ENCODE measurements at regions not wholly inside any gene's neighbourhood (a gene's known extent, or its start where the extent isn't known, plus 50 kb on each side); places are given as distances from the start of the nearest gene placed in this dataset.

GRCh38 chr11:82268627-82269026 lies 465.0 kb downstream of the FAM181B start:
- Histone ChIP-seq H3K4me3 (no peak overlapping the region), H3K4me1 (no peaks in the 10 kb centered on the region), H3K4me2 (no peak overlapping the region), H3K27me3 (no peaks in the 10 kb centered on the region), H4K20me1 (no peaks in the 10 kb centered on the region), H3K9me3 (replicated peaks in 1 of 11) (no peaks in the 10 kb centered on the region), H3K9ac (no peak overlapping the region), H3K27ac (no peak overlapping the region), H3K36me3 (no peaks in the 10 kb centered on the region)
- no peak for TF ChIP-seq Cebpa-rat (IDR thresholded peaks at IDR 0.05)

- Histone ChIP-seq H3K4me1 (no peaks in the 10 kb centered on the region), H4K20me1 (no peaks in the 10 kb centered on the region), H3K27ac (no peak overlapping the region), H3K4me3 (no peak overlapping the region), H3K9me3 (replicated peaks in 1 of 11) (no peaks in the 10 kb centered on the region), H3K27me3 (no peaks in the 10 kb centered on the region), H3K4me2 (no peak overlapping the region), H3K9ac (no peak overlapping the region), H3K36me3 (no peaks in the 10 kb centered on the region)
- no peak for TF ChIP-seq Cebpa-rat (IDR thresholded peaks at IDR 0.05)
These were observed 466.5 kb downstream of the FAM181B start for GRCh38 chr11:82267186-82267585.

GRCh38 chr11:82261367-82261766 lies 472.3 kb downstream of the FAM181B start:
- H3K9me3 ChIP-seq (replicated peaks in 1 of 11) = no peaks in the 10 kb centered on the region
- H3K4me2 ChIP-seq = no peak overlapping the region
- TF ChIP-seq Cebpa-rat (IDR thresholded peaks at IDR 0.05) = no peak

GRCh38 chr11:82250047-82250446 lies 483.6 kb downstream of the FAM181B start:
- H3K27me3 ChIP-seq = no peaks in the 10 kb centered on the region
- TF ChIP-seq Cebpa-rat (IDR thresholded peaks at IDR 0.05) = no peak
- peaks cover 0 to 12% (median 4%) of the 10 kb centered on the region in 10 experiments; a peak in 11 of 20 replicates for H3K4me1 ChIP-seq
- no peak overlapping the region for H3K27ac ChIP-seq
- no peaks in the 10 kb centered on the region for H3K36me3 ChIP-seq
- no peak overlapping the region for H3K4me2 ChIP-seq
- no peaks in the 10 kb centered on the region for H4K20me1 ChIP-seq
- H3K4me3 ChIP-seq = no peak overlapping the region
- H3K9ac ChIP-seq = no peak overlapping the region
- no peaks in the 10 kb centered on the region for H3K9me3 ChIP-seq (replicated peaks in 1 of 11)

More at GRCh38 chr11:82261367-82261766, 472.3 kb downstream of the FAM181B start:
- Histone ChIP-seq H4K20me1 (no peaks in the 10 kb centered on the region), H3K36me3 (no peaks in the 10 kb centered on the region), H3K4me1 (peaks cover 0 to 4% (median 0%) of the 10 kb centered on the region in 10 experiments; a peak in 1 of 20 replicates), H3K9ac (no peak overlapping the region), H3K4me3 (no peak overlapping the region), H3K27ac (no peak overlapping the region), H3K27me3 (no peaks in the 10 kb centered on the region)

GRCh38 chr11:82246926-82247325 lies 486.7 kb downstream of the FAM181B start:
- Histone ChIP-seq H3K4me2 (no peak overlapping the region), H3K4me3 (no peak overlapping the region), H3K36me3 (no peaks in the 10 kb centered on the region), H3K9me3 (replicated peaks in 1 of 11) (peaks cover 0 to 5% (median 0%) of the 10 kb centered on the region in 11 experiments; a peak in 1 of 22 replicates), H4K20me1 (no peaks in the 10 kb centered on the region), H3K27ac (0 out of 22 replicates have a peak overlapping the region, but pooled peaks of 1 of the 11 experiments have one; percentile 33), H3K27me3 (no peaks in the 10 kb centered on the region), H3K4me1 (peaks cover 0 to 27% (median 10%) of the 10 kb centered on the region in 10 experiments; a peak in 13 of 20 replicates), H3K9ac (no peak overlapping the region)
- no peak for TF ChIP-seq Cebpa-rat (IDR thresholded peaks at IDR 0.05)

- Histone ChIP-seq H3K4me3 (no peak overlapping the region), H3K4me2 (no peak overlapping the region), H3K36me3 (no peaks in the 10 kb centered on the region), H4K20me1 (no peaks in the 10 kb centered on the region), H3K9me3 (replicated peaks in 1 of 11) (peaks cover 0 to 14% (median 0%) of the 10 kb centered on the region in 11 experiments; a peak in 4 of 22 replicates), H3K27ac (no peak overlapping the region), H3K4me1 (peaks cover 0 to 25% (median 7%) of the 10 kb centered on the region in 10 experiments; a peak in 11 of 20 replicates), H3K27me3 (no peaks in the 10 kb centered on the region), H3K9ac (no peak overlapping the region)
- no peak for TF ChIP-seq Cebpa-rat (IDR thresholded peaks at IDR 0.05)
These were observed 494.2 kb downstream of the FAM181B start for GRCh38 chr11:82239498-82239897.

- peaks cover 0 to 21% (median 4%) of the 10 kb centered on the region in 10 experiments; a peak in 7 of 20 replicates for H3K4me1 ChIP-seq
- H3K4me2 ChIP-seq = no peak overlapping the region
- H3K27me3 ChIP-seq = no peaks in the 10 kb centered on the region
- peaks cover 0 to 10% (median 0%) of the 10 kb centered on the region in 11 experiments; a peak in 4 of 22 replicates for H3K9me3 ChIP-seq (replicated peaks in 1 of 11)
- no peaks in the 10 kb centered on the region for H4K20me1 ChIP-seq
- no peak overlapping the region for H3K27ac ChIP-seq
- TF ChIP-seq Cebpa-rat (IDR thresholded peaks at IDR 0.05) = no peak
- no peak overlapping the region for H3K4me3 ChIP-seq
- no peak overlapping the region for H3K9ac ChIP-seq
- H3K36me3 ChIP-seq = no peaks in the 10 kb centered on the region
These were observed 499.4 kb downstream of the FAM181B start for GRCh38 chr11:82234256-82234655.

- H4K20me1 ChIP-seq = no peaks in the 10 kb centered on the region
- TF ChIP-seq Cebpa-rat (IDR thresholded peaks at IDR 0.05) = no peak
- peaks cover 0 to 4% (median 0%) of the 10 kb centered on the region in 11 experiments; a peak in 4 of 22 replicates for H3K9me3 ChIP-seq (replicated peaks in 1 of 11)
- H3K9ac ChIP-seq = no peak overlapping the region
- no peaks in the 10 kb centered on the region for H3K36me3 ChIP-seq
- H3K4me2 ChIP-seq = no peak overlapping the region
- peaks cover 0 to 21% (median 4%) of the 10 kb centered on the region in 10 experiments; a peak in 7 of 20 replicates for H3K4me1 ChIP-seq
- no peak overlapping the region for H3K27ac ChIP-seq
- no peak overlapping the region for H3K4me3 ChIP-seq
- no peaks in the 10 kb centered on the region for H3K27me3 ChIP-seq
These were observed 500.5 kb downstream of the FAM181B start for GRCh38 chr11:82233201-82233600.

GRCh38 chr11:82229341-82229740 lies 504.3 kb downstream of the FAM181B start:
- Histone ChIP-seq H3K27me3 (no peaks in the 10 kb centered on the region), H3K4me2 (no peak overlapping the region), H3K27ac (no peak overlapping the region), H3K9me3 (replicated peaks in 1 of 11) (peaks cover 0 to 4% (median 3%) of the 10 kb centered on the region in 11 experiments; a peak in 11 of 22 replicates), H4K20me1 (no peaks in the 10 kb centered on the region), H3K4me1 (peaks cover 0 to 4% (median 0%) of the 10 kb centered on the region in 10 experiments; a peak in 2 of 20 replicates), H3K9ac (no peak overlapping the region), H3K4me3 (no peak overlapping the region), H3K36me3 (no peaks in the 10 kb centered on the region)
- TF ChIP-seq Cebpa-rat (IDR thresholded peaks at IDR 0.05) = no peak

- Histone ChIP-seq H3K27me3 (no peaks in the 10 kb centered on the region), H3K27ac (no peak overlapping the region), H4K20me1 (no peaks in the 10 kb centered on the region), H3K4me2 (no peak overlapping the region), H3K9ac (no peak overlapping the region), H3K4me3 (no peak overlapping the region), H3K9me3 (replicated peaks in 1 of 11) (peaks cover 0 to 12% (median 7%) of the 10 kb centered on the region in 11 experiments; a peak in 11 of 22 replicates), H3K36me3 (no peaks in the 10 kb centered on the region; a peak in 1 of 22 replicates), H3K4me1 (no peaks in the 10 kb centered on the region; a peak in 1 of 20 replicates)
- TF ChIP-seq Cebpa-rat (IDR thresholded peaks at IDR 0.05) = no peak
These were observed 507.7 kb downstream of the FAM181B start for GRCh38 chr11:82225930-82226329.

Data from BLaER1 treated with 17β-estradiol and CSF1 and Interleukin-3, amounts not matched to agents 10 nM and 100 nM (cell line).